ENCODE measurements at regions not wholly inside any gene's neighbourhood (a gene's known extent, or its start where the extent isn't known, plus 50 kb on each side); places are given as distances from the start of the nearest gene placed in this dataset.

- TF ChIP-seq CTCF (IDR thresholded peaks at IDR 0.05) (no peak), POLR2A (IDR thresholded peaks at IDR 0.05) (no peak)
These were observed 70.6 kb upstream of the KSR1 start for GRCh38 chr17:27385626-27386025.

Data from uterus (tissue), 2 donors.